ENCODE measurements at regions not wholly inside any gene's neighbourhood (a gene's known extent, or its start where the extent isn't known, plus 50 kb on each side); places are given as distances from the start of the nearest gene placed in this dataset.
A peak's percentile ranks its signal among the peaks of the same experiment; 100 is the strongest.

- DNase-seq (ENCODE audit: low read depth, low spot score) = no peak
- no peak overlapping the region for H3K27ac ChIP-seq
Measured at GRCh38 chr7:155979566-155979965, 167.3 kb upstream of the SHH start.

- no peak for DNase-seq (ENCODE audit: low read depth, low spot score)
- no peak overlapping the region for H3K27ac ChIP-seq
Measured at GRCh38 chr7:155975490-155975889, 163.2 kb upstream of the SHH start.

- no peak for DNase-seq (ENCODE audit: low read depth, low spot score)
- H3K27ac ChIP-seq = no peak overlapping the region
Measured at GRCh38 chr7:155974186-155974897, 162.1 kb upstream of the SHH start.

GRCh38 chr7:155973451-155973997 is 161.3 kb upstream of the SHH start:
- no peak for DNase-seq (ENCODE audit: low read depth, low spot score)
- H3K27ac ChIP-seq = no peak overlapping the region

- H3K27ac ChIP-seq = no peak overlapping the region
- no peak for DNase-seq (ENCODE audit: low read depth, low spot score)
Measured at GRCh38 chr7:155972651-155973390, 160.6 kb upstream of the SHH start.

GRCh38 chr7:155972247-155972646 is 160.0 kb upstream of the SHH start:
- peak; percentile 12 for DNase-seq (ENCODE audit: low read depth, low spot score)
- no peak overlapping the region for H3K27ac ChIP-seq

- no peak overlapping the region for H3K27ac ChIP-seq
- no peak for DNase-seq (ENCODE audit: low read depth, low spot score)
Measured at GRCh38 chr7:155971180-155971770, 159.0 kb upstream of the SHH start.

GRCh38 chr7:155969192-155969929 is 157.1 kb upstream of the SHH start:
- H3K27ac ChIP-seq = no peak overlapping the region
- DNase-seq (ENCODE audit: low read depth, low spot score) = no peak

GRCh38 chr7:155965010-155965409 is 152.7 kb upstream of the SHH start:
- H3K27ac ChIP-seq = no peak overlapping the region
- peak; percentile 29 for DNase-seq (ENCODE audit: low read depth, low spot score)

GRCh38 chr7:155964543-155964942 is 152.3 kb upstream of the SHH start:
- DNase-seq (ENCODE audit: low read depth, low spot score) = no peak
- H3K27ac ChIP-seq = no peak overlapping the region

GRCh38 chr7:155963771-155964195 is 151.5 kb upstream of the SHH start:
- no peak for DNase-seq (ENCODE audit: low read depth, low spot score)
- no peak overlapping the region for H3K27ac ChIP-seq

GRCh38 chr7:155963356-155963755 is 151.1 kb upstream of the SHH start:
- no peak for DNase-seq (ENCODE audit: low read depth, low spot score)
- no peak overlapping the region for H3K27ac ChIP-seq

GRCh38 chr7:155962968-155963300 is 150.7 kb upstream of the SHH start:
- DNase-seq (ENCODE audit: low read depth, low spot score) = no peak
- H3K27ac ChIP-seq = peak overlapping the region; percentile 73

- H3K27ac ChIP-seq = peak overlapping the region; percentile 73
- peak; percentile 86 for DNase-seq (ENCODE audit: low read depth, low spot score)
Measured at GRCh38 chr7:155962191-155962967, 150.1 kb upstream of the SHH start.

- peak overlapping the region; percentile 73 for H3K27ac ChIP-seq
Measured at GRCh38 chr7:155961241-155962190, 149.3 kb upstream of the SHH start.

GRCh38 chr7:155959894-155960293 is 147.6 kb upstream of the SHH start:
- DNase-seq (ENCODE audit: low read depth, low spot score) = no peak
- no peak overlapping the region for H3K27ac ChIP-seq

More at GRCh38 chr7:155961241-155962190, 149.3 kb upstream of the SHH start:
- peak; percentile 81 for DNase-seq (ENCODE audit: low read depth, low spot score)

GRCh38 chr7:155956977-155957376 is 144.7 kb upstream of the SHH start:
- no peak overlapping the region for H3K27ac ChIP-seq
- no peak for DNase-seq (ENCODE audit: low read depth, low spot score)

GRCh38 chr7:155955367-155955635 is 143.0 kb upstream of the SHH start:
- no peak overlapping the region for H3K27ac ChIP-seq
- no peak for DNase-seq (ENCODE audit: low read depth, low spot score)
